GM21423 (cell line): ENCODE measurements at regions not wholly inside any gene's neighbourhood (a gene's known extent, or its start where the extent isn't known, plus 50 kb on each side); places are given as distances from the start of the nearest gene placed in this dataset.

Experiments
- ATAC-seq: cut with Tn5 transposase; IDR thresholded peaks from one replicate; pipeline ENCODE4 v1.9.1; 2021; ENCODE audit warnings: mild to moderate bottlenecking, moderate library complexity; ENCODE audit not compliant: unreplicated experiment

- ATAC-seq = no peak
Measured at GRCh38 chr6:40011844-40012243, 77.6 kb upstream of the MOCS1 start.

GRCh38 chr6:40000964-40001515, 66.8 kb upstream of the MOCS1 start:
- ATAC-seq = no peak

GRCh38 chr6:39999006-39999867, 65.0 kb upstream of the MOCS1 start:
- no peak for ATAC-seq

- ATAC-seq = no peak
Measured at GRCh38 chr6:39998126-39998525, 63.9 kb upstream of the MOCS1 start.

- ATAC-seq = no peak
Measured at GRCh38 chr6:39997101-39997635, 62.9 kb upstream of the MOCS1 start.

GRCh38 chr6:39995633-39996032, 61.4 kb upstream of the MOCS1 start:
- ATAC-seq = no peak

GRCh38 chr6:39992861-39993622, 58.8 kb upstream of the MOCS1 start:
- ATAC-seq = no peak
